Prostate gland (tissue), 2 donors: ENCODE measurements at regions not wholly inside any gene's neighbourhood (a gene's known extent, or its start where the extent isn't known, plus 50 kb on each side); places are given as distances from the start of the nearest gene placed in this dataset.
"Not testable (repeated sequence)": the region's sequence is repeated elsewhere in the genome, so short reads cannot be mapped to it uniquely, and the experiment has no call there.

Experiments used
- DNase-seq: peaks from one replicate; pipeline ENCODE4 v3.0.0-alpha.2; 2019; ENCODE audit warnings: low spot score
- H3K27ac ChIP-seq, 2 donors: fragments of 200-600 bp; sonication (generic); 2 replicates each; pipeline ENCODE4 v1.5.1; 2017 to 2019
- H3K27me3 ChIP-seq: fragments of 200-600 bp; sonication (generic); replicated peaks from 2 replicates; pipeline ENCODE4 v1.5.1; 2019; ENCODE audit not compliant: insufficient read depth
- H3K36me3 ChIP-seq, 2 donors: fragments of 200-600 bp; sonication (generic); 1 replicate in 1 of 2; 2 replicates in 1 of 2; pipeline versions ENCODE4 v1.5.1 to v1.8.1; 2017 to 2019
- H3K4me1 ChIP-seq: fragments of 200-600 bp; sonication (generic); replicated peaks from 2 replicates; pipeline ENCODE4 v1.5.1; 2019
- H3K4me3 ChIP-seq, 2 donors: fragments of 200-600 bp; sonication (generic); 2 replicates each; pipeline ENCODE4 v1.5.1; 2017 to 2019
- H3K9me3 ChIP-seq: fragments of 200-600 bp; sonication (generic); 2 replicates; pipeline ENCODE4 v1.5.1; 2017
- CTCF ChIP-seq, 4 experiments: fragments of 200-600 bp in 2 of 4; fragments of 450-650 bp in 2 of 4; sonication (generic) in 2 of 4; IDR thresholded peaks; 1 replicate in 3 of 4; 2 replicates in 1 of 4; pipeline ENCODE4 v1.5.1; 2016 to 2019; ENCODE audit warnings: antibody characterized with exemption in 4 of 4, mild to moderate bottlenecking in 2 of 4, moderate library complexity in 2 of 4
- POLR2A ChIP-seq: fragments of 450-650 bp; IDR thresholded peaks from one replicate; pipeline ENCODE4 v1.6.1; 2016; ENCODE audit warnings: antibody characterized with exemption, mild to moderate bottlenecking
- POLR2AphosphoS5 ChIP-seq: sonication (generic); formaldehyde crosslinking; IDR thresholded peaks from one replicate; pipeline ENCODE4 v1.6.1; 2017; ENCODE audit warnings: antibody characterized with exemption
- WGBS: methylation state at CpG from one replicate; pipeline ENCODE4 v1.1.5; 2018; 5-methylcytosine and 5-hydroxymethylcytosine counted together
- intact Hi-C: fragments of 100-400 bp; cut with DNase I; formaldehyde crosslinking; loops from one replicate; pipeline ENCODE4 v1.14.2; 2022

GRCh38 chr15:62513893-62514292 is 348.8 kb upstream of the C2CD4B start:
- peaks cover 5% of the 10 kb centered on the region for H3K4me1 ChIP-seq
- no peak overlapping the region for H3K4me3 ChIP-seq
- H3K36me3 ChIP-seq: no peaks in the 10 kb centered on the region
- H3K9me3 ChIP-seq: no peaks in the 10 kb centered on the region
- 71% methylated on average over 4 of the region's 4 CpGs for WGBS
- DNase-seq: peak; percentile 29
- TF ChIP-seq POLR2A: no peak
- peak; percentile 47 for TF ChIP-seq POLR2AphosphoS5
- H3K27ac ChIP-seq: no peak overlapping the region
- H3K27me3 ChIP-seq: no peaks in the 10 kb centered on the region
- intact Hi-C loops: no loop called here

GRCh38 chr15:62515696-62516395 is 350.8 kb upstream of the C2CD4B start:
- 62% methylated on average over 7 of the region's 7 CpGs for whole genome bisulfite sequencing
- Histone ChIP-seq H3K4me3 (no peak overlapping the region), H3K4me1 (peaks cover 5% of the 10 kb centered on the region), H3K27ac (no peak overlapping the region), H3K36me3 (no peaks in the 10 kb centered on the region), H3K27me3 (no peaks in the 10 kb centered on the region), H3K9me3 (no peaks in the 10 kb centered on the region)
- DNase-seq: no peak
- intact Hi-C loops: no loop called here
- TF ChIP-seq POLR2A (no peak), CTCF (IDR thresholded peaks at IDR 0.05) (no peak), POLR2AphosphoS5 (no peak)

- no peaks in the 10 kb centered on the region for H3K27me3 ChIP-seq
- no peak overlapping the region for H3K4me3 ChIP-seq
- whole genome bisulfite sequencing: 89% methylated on average over 1 of the region's 1 CpG
- intact Hi-C loops: no loop called here
- no peaks in the 10 kb centered on the region for H3K36me3 ChIP-seq
- no peak for TF ChIP-seq POLR2A
- no peak for TF ChIP-seq CTCF (IDR thresholded peaks at IDR 0.05)
- no peak for TF ChIP-seq POLR2AphosphoS5
- H3K4me1 ChIP-seq: peaks cover 5% of the 10 kb centered on the region
- no peaks in the 10 kb centered on the region for H3K9me3 ChIP-seq
- no peak overlapping the region for H3K27ac ChIP-seq
- DNase-seq: no peak
Measured at GRCh38 chr15:62517541-62517940, 352.5 kb upstream of the C2CD4B start.

- H3K9me3 ChIP-seq, intact Hi-C loops, H3K4me1 ChIP-seq, DNase-seq, H3K27me3 ChIP-seq, H3K27ac ChIP-seq, H3K4me3 ChIP-seq, H3K36me3 ChIP-seq: not testable (repeated sequence)
- WGBS: 91% methylated on average over 6 of the region's 6 CpGs
Measured at GRCh38 chr15:62518666-62519065, 353.6 kb upstream of the C2CD4B start.

GRCh38 chr15:62519900-62520299 is 354.8 kb upstream of the C2CD4B start:
- intact Hi-C loops: no loop called here
- H3K27me3 ChIP-seq: no peaks in the 10 kb centered on the region
- no peak for DNase-seq
- no peak overlapping the region for H3K27ac ChIP-seq
- no peak for TF ChIP-seq POLR2A
- no peak for TF ChIP-seq POLR2AphosphoS5
- no peak for TF ChIP-seq CTCF (IDR thresholded peaks at IDR 0.05)
- no peak overlapping the region for H3K4me3 ChIP-seq
- no peaks in the 10 kb centered on the region for H3K9me3 ChIP-seq
- H3K36me3 ChIP-seq: no peaks in the 10 kb centered on the region
- H3K4me1 ChIP-seq: no peaks in the 10 kb centered on the region
- 82% methylated on average over 4 of the region's 4 CpGs for WGBS

GRCh38 chr15:62520887-62521286 is 355.8 kb upstream of the C2CD4B start:
- no peaks in the 10 kb centered on the region for H3K36me3 ChIP-seq
- no peak for TF ChIP-seq POLR2A
- H3K27me3 ChIP-seq: no peaks in the 10 kb centered on the region
- DNase-seq: no peak
- H3K9me3 ChIP-seq: no peaks in the 10 kb centered on the region
- no peaks in the 10 kb centered on the region for H3K4me1 ChIP-seq
- WGBS: 89% methylated on average over 2 of the region's 2 CpGs
- H3K4me3 ChIP-seq: no peak overlapping the region
- intact Hi-C loops: no loop called here
- no peak overlapping the region for H3K27ac ChIP-seq
